B cell (primary cell): ENCODE measurements at regions not wholly inside any gene's neighbourhood (a gene's known extent, or its start where the extent isn't known, plus 50 kb on each side); places are given as distances from the start of the nearest gene placed in this dataset.
"Not testable (repeated sequence)": the region's sequence is repeated elsewhere in the genome, so short reads cannot be mapped to it uniquely, and the experiment has no call there.

ENCODE experiments used
- ATAC-seq: fragments of 200-7000 bp; cut with Tn5 transposase; one replicate; pipeline ENCODE4 v1.10.0; 2021; ENCODE audit warnings: low read depth, mild to moderate bottlenecking, moderate number of reproducible peaks, moderate library complexity
- CTCF ChIA-PET: fragments of 350-600 bp; sonication (Branson Sonifier 250); formaldehyde crosslinking; loops from one replicate; lab custom pipeline; 2021; ENCODE audit warnings: antibody characterized with exemption, inconsistent platforms; lab: Charles Lee
- POLR2A ChIA-PET: fragments of 350-600 bp; sonication (Branson Sonifier 250); formaldehyde crosslinking; loops from one replicate; lab custom pipeline; 2021; ENCODE audit warnings: antibody characterized with exemption; lab: Charles Lee
- DNase-seq: peaks from one replicate; pipeline ENCODE4 v3.0.0; 2013
- H2AFZ ChIP-seq: 2 replicates; pipeline ENCODE4 v1.6.1; 2012; ENCODE audit warnings: mild to moderate bottlenecking, low read depth, low read length; ENCODE audit not compliant: insufficient read depth, poor library complexity, severe bottlenecking
- H3K27ac ChIP-seq, 2 donors: 1 replicate in 1 of 2; 2 replicates in 1 of 2; pipeline ENCODE4 v1.5.1; 2012 to 2013; ENCODE audit warnings: low read length in 2 of 2, mild to moderate bottlenecking in 2 of 2, moderate library complexity in 1 of 2
- H3K27me3 ChIP-seq, 4 experiments: fragments of 200-600 bp in 1 of 4; sonication (generic) in 1 of 4; replicated peaks in 1 of 4; 1 replicate in 2 of 4; 2 replicates in 2 of 4; pipeline versions ENCODE4 v1.6.1 to v1.7.0; 2013 to 2016; ENCODE audit warnings: low read length in 3 of 4, mild to moderate bottlenecking in 2 of 4, mixed read lengths in 1 of 4, moderate library complexity in 1 of 4; ENCODE audit not compliant: insufficient read depth in 4 of 4, control insufficient read depth in 3 of 4; ENCODE audit errors: control extremely low read depth in 1 of 4
- H3K36me3 ChIP-seq, 2 experiments: replicated peaks in 1 of 2; 1 replicate in 1 of 2; 2 replicates in 1 of 2; pipeline versions ENCODE4 v1.6.1 to v1.7.1; 2013; ENCODE audit warnings: low read length in 1 of 2; ENCODE audit not compliant: insufficient read depth in 2 of 2, control insufficient read depth in 1 of 2; ENCODE audit errors: control extremely low read depth in 1 of 2, extremely low read depth in 1 of 2
- H3K4me1 ChIP-seq, 2 donors: fragments of 200-600 bp in 1 of 2; sonication (generic) in 1 of 2; 1 replicate in 1 of 2; 2 replicates in 1 of 2; pipeline versions ENCODE4 v1.5.1 to v1.6.1; 2013 to 2017; ENCODE audit warnings: low read length in 2 of 2; ENCODE audit not compliant: control insufficient read depth in 2 of 2, insufficient read depth in 2 of 2
- H3K4me2 ChIP-seq: replicated peaks from 2 replicates; pipeline ENCODE3; 2012; ENCODE audit warnings: mild to moderate bottlenecking, low read depth, low read length; ENCODE audit not compliant: poor library complexity, severe bottlenecking
- H3K4me3 ChIP-seq, 5 experiments: fragments of 200-600 bp in 1 of 5; sonication (generic) in 1 of 5; 1 replicate in 3 of 5; 2 replicates in 2 of 5; pipeline versions ENCODE4 v1.5.1 to v1.7.0; 2011 to 2016; ENCODE audit warnings: low read length in 4 of 5, mild to moderate bottlenecking in 4 of 5, low read depth in 2 of 5, control low read depth in 1 of 5, moderate library complexity in 1 of 5; ENCODE audit not compliant: insufficient read depth in 1 of 5; ENCODE audit errors: control extremely low read depth in 1 of 5, extremely low read depth in 1 of 5
- H3K79me2 ChIP-seq: fragments of 200-600 bp; sonication (generic); one replicate; pipeline ENCODE4 v1.6.0; 2016; ENCODE audit warnings: low read length; ENCODE audit not compliant: control insufficient read depth, insufficient read depth
- H3K9ac ChIP-seq: fragments of 200-600 bp; sonication (generic); 2 replicates; pipeline ENCODE4 v1.6.1; 2017; ENCODE audit warnings: mild to moderate bottlenecking, low read length, moderate library complexity
- H3K9me3 ChIP-seq, 3 donors: one replicate each; pipeline versions ENCODE4 v1.6.1 to v1.7.1; 2013; ENCODE audit warnings: low read length in 2 of 3; ENCODE audit not compliant: control insufficient read depth in 2 of 3, insufficient read depth in 1 of 3; ENCODE audit errors: control extremely low read depth in 1 of 3
- H4K20me1 ChIP-seq: 2 replicates; pipeline ENCODE4 v1.6.0; 2012; ENCODE audit warnings: mild to moderate bottlenecking, low read length; ENCODE audit not compliant: insufficient read depth, control insufficient read depth, poor library complexity, severe bottlenecking
- H3K27ac Mint-ChIP-seq: one replicate; pipeline ENCODE4 v1.8.0; 2021; ENCODE audit warnings: mixed read lengths
- H3K27me3 Mint-ChIP-seq: one replicate; pipeline ENCODE4 v1.8.0; 2021; ENCODE audit warnings: mixed read lengths
- H3K4me1 Mint-ChIP-seq: one replicate; pipeline ENCODE4 v1.8.0; 2021; ENCODE audit warnings: mixed read lengths
- H3K4me3 Mint-ChIP-seq: one replicate; pipeline ENCODE4 v1.8.0; 2021; ENCODE audit warnings: mixed read lengths
- H3K9me3 Mint-ChIP-seq: one replicate; pipeline ENCODE4 v1.8.0; 2022; ENCODE audit warnings: mixed read lengths; ENCODE audit not compliant: insufficient read depth
- CTCF ChIP-seq: fragments of 200-600 bp; IDR thresholded peaks from one replicate; pipeline ENCODE4 v1.8.0; 2022; ENCODE audit warnings: antibody characterized with exemption, mild to moderate bottlenecking
- WGBS: methylation state at CpG from one replicate; pipeline ENCODE4 v1.1.5; 2013; ENCODE audit warnings: missing lambda C conversion rate; ENCODE audit not compliant: insufficient coverage; 5-methylcytosine and 5-hydroxymethylcytosine counted together
- intact Hi-C: fragments of 100-400 bp; cut with micrococcal nuclease; formaldehyde crosslinking; loops from one replicate; pipeline ENCODE4 v1.10.0; 2022

- DNase-seq, result no peak
- no peaks in the 10 kb centered on the region for H4K20me1 ChIP-seq
- 70% methylated on average over 1 of the region's 1 CpG for WGBS
- H3K79me2 ChIP-seq, result no peaks in the 10 kb centered on the region
- CTCF ChIA-PET, result no interaction called here
- H3K27ac ChIP-seq, result no peak overlapping the region
- H3K9ac ChIP-seq, result no peak overlapping the region
- H3K27ac Mint-ChIP-seq, result no peak overlapping the region
- H3K27me3 Mint-ChIP-seq, result peaks cover 7% of the 10 kb centered on the region
- peaks cover 0 to 3% (median 0%) of the 10 kb centered on the region in 4 experiments for H3K27me3 ChIP-seq
- H3K4me1 ChIP-seq, result no peaks in the 10 kb centered on the region
- ATAC-seq, result no peak
- POLR2A ChIA-PET, result no interaction called here
- no peaks in the 10 kb centered on the region for H3K4me1 Mint-ChIP-seq
- peaks cover 2 to 9% (median 2%) of the 10 kb centered on the region in 3 donors for H3K9me3 ChIP-seq
- intact Hi-C loops, result no loop called here
- no peaks in the 10 kb centered on the region for H3K9me3 Mint-ChIP-seq
- no peaks in the 10 kb centered on the region for H3K36me3 ChIP-seq
- no peak for TF ChIP-seq CTCF
- no peak overlapping the region for H2AFZ ChIP-seq
- no peak overlapping the region for H3K4me3 ChIP-seq
- no peak overlapping the region for H3K4me2 ChIP-seq
- H3K4me3 Mint-ChIP-seq, result no peak overlapping the region
Measured at GRCh38 chr4:85039526-85039925, 73.0 kb upstream of the WDFY3 start.

GRCh38 chr4:85043812-85044496 is 77.5 kb upstream of the WDFY3 start:
- H3K4me1 Mint-ChIP-seq, H3K9me3 ChIP-seq, H3K79me2 ChIP-seq, H2AFZ ChIP-seq, H3K4me3 Mint-ChIP-seq, H3K4me2 ChIP-seq, H3K4me1 ChIP-seq, H3K9me3 Mint-ChIP-seq, ATAC-seq, H3K9ac ChIP-seq, intact Hi-C loops, H3K36me3 ChIP-seq, H4K20me1 ChIP-seq, H3K27ac ChIP-seq, H3K27ac Mint-ChIP-seq, CTCF ChIA-PET, H3K4me3 ChIP-seq, POLR2A ChIA-PET, H3K27me3 ChIP-seq: not testable (repeated sequence)
- H3K27me3 Mint-ChIP-seq, result peaks cover 22% of the 10 kb centered on the region
- peak; percentile 1 for DNase-seq
- WGBS, result 94% methylated on average over 4 of the region's 6 CpGs
